HT1080 (cell line): ENCODE measurements at regions not wholly inside any gene's neighbourhood (a gene's known extent, or its start where the extent isn't known, plus 50 kb on each side); places are given as distances from the start of the nearest gene placed in this dataset.
A peak's percentile ranks its signal among the peaks of the same experiment; 100 is the strongest.

Source experiments
- DNase-seq: peaks from one replicate; pipeline ENCODE4 v3.0.0-alpha.2; 2015; ENCODE audit warnings: low read depth

DNA sequence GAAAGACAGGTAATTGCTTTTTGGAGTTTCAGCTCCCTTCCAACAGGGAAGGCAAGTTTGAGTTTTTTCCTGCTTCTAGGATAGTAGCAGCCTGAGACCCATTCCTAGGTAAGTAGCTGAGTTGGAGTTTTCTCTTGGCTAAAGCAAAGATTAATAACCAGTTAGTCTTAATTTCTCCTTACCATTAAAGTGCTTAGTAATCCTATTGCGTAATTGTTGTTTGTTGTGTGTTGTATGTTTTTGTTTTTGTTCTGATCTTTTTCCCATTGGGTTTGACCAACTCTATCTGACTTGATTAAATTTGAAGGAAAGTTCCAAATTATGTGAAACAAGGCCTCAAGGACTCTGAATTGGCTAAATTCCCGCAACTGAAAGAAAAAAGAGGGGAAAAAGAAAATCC, 83.5 kb downstream of the TBX22 start:
- no peak for DNase-seq

GRCh38 chrX:80120335-80120734, 105.8 kb downstream of the TBX22 start:
- no peak for DNase-seq

DNA sequence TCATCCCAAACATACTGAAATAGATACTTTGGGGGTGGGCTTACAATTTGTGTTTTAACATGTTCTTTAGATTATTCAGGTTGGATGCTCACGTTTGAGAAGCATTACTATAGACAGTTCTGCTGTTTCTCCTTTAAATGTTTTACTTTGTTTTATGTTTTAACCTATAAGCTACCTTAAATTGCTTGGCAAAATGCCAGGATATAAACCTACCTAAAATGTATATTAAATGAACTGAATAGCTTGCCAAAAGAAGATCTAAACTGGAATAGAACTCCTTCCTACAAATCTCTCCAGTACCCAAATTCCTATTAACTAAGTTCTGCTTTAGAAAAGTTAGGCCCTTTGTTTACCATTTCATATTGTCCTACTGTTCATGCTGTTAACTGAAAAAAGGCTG, 124.4 kb downstream of the TBX22 start:
- DNase-seq = no peak

DNA sequence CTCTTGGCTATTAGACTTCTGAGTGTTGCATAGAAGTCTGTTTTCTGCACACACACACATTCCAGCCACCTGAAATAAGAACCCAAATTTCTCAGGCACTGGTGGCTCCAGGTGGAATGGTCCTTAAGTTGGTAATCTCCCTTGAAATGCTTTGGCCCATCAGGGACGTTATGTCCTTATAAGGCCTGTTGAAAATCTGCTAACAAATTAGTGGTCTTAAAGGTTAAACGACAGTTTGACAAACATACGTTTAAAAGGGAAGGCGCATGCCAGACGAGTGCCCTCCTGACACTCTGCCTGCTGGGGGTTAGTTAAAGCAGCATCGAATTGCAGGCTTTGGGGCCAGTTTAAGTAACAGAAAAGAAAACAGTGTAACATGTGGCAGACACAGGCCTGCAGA, 125.0 kb downstream of the TBX22 start:
- DNase-seq = no peak

- no peak for DNase-seq
Observed at GRCh38 chrX:80170581-80170980, 156.0 kb downstream of the TBX22 start.

- DNase-seq = no peak
Observed at GRCh38 chrX:80173261-80173660, 158.7 kb downstream of the TBX22 start.

- DNase-seq = peak; percentile 43
Observed at GRCh38 chrX:80174925-80175574, 160.5 kb downstream of the TBX22 start.

- no peak for DNase-seq
Observed at GRCh38 chrX:80181079-80181478, 166.5 kb downstream of the TBX22 start.

GRCh38 chrX:80184854-80185253, 170.3 kb downstream of the TBX22 start:
- no peak for DNase-seq

GRCh38 chrX:80206647-80207046, 192.1 kb downstream of the TBX22 start:
- no peak for DNase-seq

DNA sequence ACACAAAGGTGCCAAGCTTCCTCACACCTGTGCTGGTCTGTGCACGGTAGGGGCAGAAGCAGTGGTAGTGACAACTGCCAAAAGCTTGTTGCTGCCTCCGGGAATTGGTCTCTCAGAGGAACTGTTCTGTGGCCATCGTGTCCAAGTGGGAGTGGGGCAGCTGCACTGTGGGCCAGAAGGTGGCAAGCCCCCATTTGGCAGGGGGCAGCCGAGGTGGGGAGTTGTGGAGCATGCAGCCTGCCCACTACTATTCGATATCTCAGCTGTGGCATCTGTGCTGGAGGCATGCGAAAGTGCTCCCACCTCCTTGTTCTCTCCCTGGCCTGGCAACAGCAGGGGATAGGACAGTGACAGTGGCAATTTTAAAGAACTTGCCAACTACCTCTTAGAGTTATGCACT, 192.8 kb downstream of the TBX22 start:
- no peak for DNase-seq

GRCh38 chrX:80216086-80216485, 201.5 kb downstream of the TBX22 start:
- peak; percentile 76 for DNase-seq

GRCh38 chrX:80223982-80224579, 196.2 kb upstream of the TENT5D start:
- no peak for DNase-seq

DNA sequence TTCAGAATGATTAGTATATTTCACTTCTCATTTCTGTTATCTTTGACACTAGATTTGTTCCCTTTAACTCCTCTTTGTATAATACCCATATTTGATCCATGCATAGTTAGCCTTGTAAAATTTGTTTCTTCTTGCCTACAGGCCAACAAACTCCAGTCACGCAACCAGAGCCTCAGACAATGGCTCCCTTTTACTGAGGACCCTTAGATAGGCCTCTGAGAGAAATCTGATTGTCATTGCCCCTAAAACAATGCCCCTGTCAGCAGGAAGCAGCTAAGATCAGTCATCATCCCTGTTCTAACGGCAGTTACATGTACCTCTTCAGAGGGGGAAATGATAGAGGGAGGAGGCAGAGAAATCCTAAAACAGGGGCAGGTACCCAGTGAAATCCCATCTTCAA, 190.6 kb upstream of the TENT5D start:
- no peak for DNase-seq

DNA sequence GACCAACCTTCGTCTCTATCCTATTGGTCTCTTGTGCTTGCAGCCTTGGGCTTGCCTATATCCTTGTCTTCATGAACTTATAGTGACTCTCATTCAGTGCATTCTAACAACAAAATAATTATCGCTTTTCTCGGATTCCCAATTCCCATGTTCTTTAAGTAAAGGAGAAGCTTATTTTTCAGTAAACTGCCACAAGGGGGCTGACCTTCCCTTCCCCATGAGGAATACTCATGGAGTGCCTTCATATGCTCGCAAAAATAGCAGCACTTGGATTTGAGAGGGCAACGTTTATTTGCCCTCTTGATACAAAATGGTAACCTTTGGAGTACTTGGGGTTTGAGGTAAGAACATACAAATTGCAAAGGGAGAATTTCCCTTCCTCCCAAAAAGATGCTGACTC, 183.2 kb upstream of the TENT5D start:
- no peak for DNase-seq

DNA sequence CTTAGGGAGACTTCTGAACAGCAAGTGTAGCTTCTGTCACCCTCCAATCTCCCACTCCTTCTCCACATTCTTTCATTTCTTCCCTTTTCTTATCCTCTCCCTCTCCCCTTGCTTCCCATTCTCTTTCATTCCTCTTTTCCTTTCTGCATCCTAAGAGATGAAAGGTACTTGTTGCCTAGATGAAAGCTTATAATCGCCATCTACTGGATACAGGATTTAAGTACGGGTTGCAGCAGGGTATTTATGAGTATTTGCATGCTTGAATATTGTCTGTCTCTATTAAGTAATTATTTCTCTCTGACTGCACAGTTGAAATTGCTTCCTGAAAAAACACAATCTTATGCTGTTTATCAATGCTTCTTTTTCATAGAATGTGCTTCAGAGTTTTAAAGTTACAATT, 174.0 kb upstream of the TENT5D start:
- no peak for DNase-seq

GRCh38 chrX:80266287-80266686, 154.0 kb upstream of the TENT5D start:
- DNase-seq = no peak

DNA sequence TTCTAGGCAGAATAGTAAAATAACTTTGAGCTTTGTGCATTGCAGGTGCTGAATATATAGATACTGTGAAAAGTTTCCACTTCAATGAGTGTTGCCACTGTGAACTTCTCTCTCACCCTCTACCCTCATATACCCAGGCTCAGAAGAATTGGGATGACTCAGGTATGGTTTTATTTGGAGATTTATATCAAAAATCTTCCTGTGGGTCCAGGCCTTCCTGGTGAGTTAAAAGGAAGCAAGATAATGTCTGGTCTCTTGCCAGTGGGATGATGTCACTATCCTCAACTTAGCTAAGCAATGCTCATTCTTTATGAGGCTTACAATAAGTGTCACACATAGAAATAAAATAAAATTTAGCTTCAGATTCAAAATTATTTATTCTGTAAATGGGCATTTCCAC, 153.3 kb upstream of the TENT5D start:
- DNase-seq = no peak

DNA sequence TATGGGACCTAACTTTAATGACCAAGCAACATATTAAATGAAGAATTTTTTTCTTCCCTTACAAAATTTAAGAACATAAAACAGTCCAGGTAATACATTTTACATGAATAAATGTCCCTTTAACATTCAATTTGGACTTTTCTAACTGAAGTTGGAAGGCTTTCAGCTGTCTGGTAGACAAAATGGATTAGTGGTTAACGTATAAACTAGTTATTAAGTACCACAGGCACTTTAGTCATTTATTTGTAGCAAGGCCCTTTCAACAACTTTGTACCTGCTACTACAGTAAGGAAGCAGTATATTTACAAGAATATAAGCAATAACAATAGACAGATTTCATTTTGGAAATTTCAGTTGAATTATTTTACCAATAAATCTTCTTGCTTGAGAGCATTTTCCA, 152.5 kb upstream of the TENT5D start:
- DNase-seq = no peak

GRCh38 chrX:80282535-80282934, 137.7 kb upstream of the TENT5D start:
- DNase-seq = no peak

DNA sequence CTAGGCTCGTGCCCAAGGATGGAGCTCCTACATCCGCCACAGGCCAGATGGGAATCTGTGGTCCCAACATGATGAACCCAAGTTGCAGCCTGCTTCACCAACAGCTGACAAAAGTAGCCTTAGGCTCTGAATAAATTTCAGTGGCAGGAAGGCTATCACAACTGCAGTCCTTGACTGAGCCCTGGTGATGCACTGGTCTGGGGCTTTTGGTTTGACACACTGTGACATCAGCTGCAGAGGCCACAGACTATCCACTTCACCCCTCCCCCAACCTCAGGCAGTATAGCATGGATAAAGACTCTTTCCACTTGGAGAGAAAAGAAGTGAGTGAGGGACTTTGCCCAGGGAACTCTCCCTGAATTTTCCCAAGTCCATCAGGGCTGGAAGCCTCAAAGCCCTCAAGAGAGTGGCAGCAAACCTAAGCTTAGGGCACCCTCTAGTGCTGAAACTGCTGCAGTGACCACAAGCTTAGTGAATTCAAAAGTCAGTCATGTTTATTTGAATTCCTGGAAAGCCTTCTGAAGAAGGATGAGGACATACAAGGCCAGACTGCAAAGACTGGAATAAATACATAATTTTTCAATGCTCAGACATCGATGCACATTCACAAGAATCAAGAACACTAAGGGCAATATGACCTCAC, 135.0 kb upstream of the TENT5D start:
- DNase-seq = no peak

GRCh38 chrX:80290834-80291233, 129.4 kb upstream of the TENT5D start:
- DNase-seq = no peak

DNA sequence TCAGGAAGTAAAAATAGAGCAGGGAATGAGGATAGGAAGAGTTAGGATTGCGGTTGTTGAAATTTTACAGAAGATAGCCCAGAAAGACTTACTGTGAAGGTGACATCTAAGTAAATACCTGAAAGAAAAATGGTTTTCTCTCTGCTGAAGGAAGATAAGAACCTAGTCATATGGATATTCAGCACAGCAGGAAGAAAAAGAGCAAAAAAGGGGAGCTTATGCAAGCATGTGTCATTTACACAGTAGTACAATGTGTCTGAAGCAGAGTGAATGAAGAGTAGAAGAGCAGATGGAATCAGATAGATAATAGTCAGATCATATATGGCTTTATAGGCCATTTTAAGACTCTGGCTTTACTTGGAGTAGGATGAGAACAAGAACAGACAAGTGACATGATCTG, 126.9 kb upstream of the TENT5D start:
- DNase-seq = no peak
